ENCODE measurements at regions not wholly inside any gene's neighbourhood (a gene's known extent, or its start where the extent isn't known, plus 50 kb on each side); places are given as distances from the start of the nearest gene placed in this dataset.

GRCh38 chr2:217047631-217048030 is 187.8 kb upstream of the TNP1 start:
- Mint-ChIP-seq H3K4me3 (no peak overlapping the region), H3K4me1 (peaks cover 52% of the 10 kb centered on the region), H3K27me3 (ENCODE audit: low read depth, poor library complexity) (peaks cover 1% of the 10 kb centered on the region), H3K36me3 (ENCODE audit: low read depth) (no peaks in the 10 kb centered on the region), H3K27ac (no peak overlapping the region), H3K9me3 (no peaks in the 10 kb centered on the region)
- TF ChIP-seq, protein P1, sequence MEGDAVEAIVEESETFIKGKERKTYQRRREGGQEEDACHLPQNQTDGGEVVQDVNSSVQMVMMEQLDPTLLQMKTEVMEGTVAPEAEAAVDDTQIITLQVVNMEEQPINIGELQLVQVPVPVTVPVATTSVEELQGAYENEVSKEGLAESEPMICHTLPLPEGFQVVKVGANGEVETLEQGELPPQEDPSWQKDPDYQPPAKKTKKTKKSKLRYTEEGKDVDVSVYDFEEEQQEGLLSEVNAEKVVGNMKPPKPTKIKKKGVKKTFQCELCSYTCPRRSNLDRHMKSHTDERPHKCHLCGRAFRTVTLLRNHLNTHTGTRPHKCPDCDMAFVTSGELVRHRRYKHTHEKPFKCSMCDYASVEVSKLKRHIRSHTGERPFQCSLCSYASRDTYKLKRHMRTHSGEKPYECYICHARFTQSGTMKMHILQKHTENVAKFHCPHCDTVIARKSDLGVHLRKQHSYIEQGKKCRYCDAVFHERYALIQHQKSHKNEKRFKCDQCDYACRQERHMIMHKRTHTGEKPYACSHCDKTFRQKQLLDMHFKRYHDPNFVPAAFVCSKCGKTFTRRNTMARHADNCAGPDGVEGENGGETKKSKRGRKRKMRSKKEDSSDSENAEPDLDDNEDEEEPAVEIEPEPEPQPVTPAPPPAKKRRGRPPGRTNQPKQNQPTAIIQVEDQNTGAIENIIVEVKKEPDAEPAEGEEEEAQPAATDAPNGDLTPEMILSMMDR (IDR thresholded peaks at IDR 0.05) = no peak
- no peak for DNase-seq

GRCh38 chr2:217047209-217047608 is 187.3 kb upstream of the TNP1 start:
- TF ChIP-seq, protein P1 (IDR thresholded peaks at IDR 0.05) = no peak
- H3K4me1 Mint-ChIP-seq = peaks cover 48% of the 10 kb centered on the region
- no peaks in the 10 kb centered on the region for H3K27me3 Mint-ChIP-seq (ENCODE audit: low read depth, poor library complexity)

GRCh38 chr2:217045700-217046475 is 186.0 kb upstream of the TNP1 start:
- Mint-ChIP-seq H3K27me3 (ENCODE audit: low read depth, poor library complexity) (no peaks in the 10 kb centered on the region), H3K4me3 (no peak overlapping the region), H3K27ac (no peak overlapping the region), H3K36me3 (ENCODE audit: low read depth) (no peaks in the 10 kb centered on the region), H3K9me3 (peaks cover 3% of the 10 kb centered on the region), H3K4me1 (peaks cover 35% of the 10 kb centered on the region)
- TF ChIP-seq, protein P1 (IDR thresholded peaks at IDR 0.05) = no peak
- no peak for DNase-seq

More at GRCh38 chr2:217047209-217047608, 187.3 kb upstream of the TNP1 start:
- H3K9me3 Mint-ChIP-seq = no peaks in the 10 kb centered on the region
- no peak overlapping the region for H3K4me3 Mint-ChIP-seq
- H3K36me3 Mint-ChIP-seq (ENCODE audit: low read depth) = no peaks in the 10 kb centered on the region
- H3K27ac Mint-ChIP-seq = no peak overlapping the region
- no peak for DNase-seq

- H3K27ac Mint-ChIP-seq = no peak overlapping the region
- peaks cover 3% of the 10 kb centered on the region for H3K9me3 Mint-ChIP-seq
- H3K36me3 Mint-ChIP-seq (ENCODE audit: low read depth) = no peaks in the 10 kb centered on the region
- H3K4me3 Mint-ChIP-seq = no peak overlapping the region
- H3K4me1 Mint-ChIP-seq = peaks cover 18% of the 10 kb centered on the region
- TF ChIP-seq, protein P1 (IDR thresholded peaks at IDR 0.05) = no peak
- peaks cover 3% of the 10 kb centered on the region for H3K27me3 Mint-ChIP-seq (ENCODE audit: low read depth, poor library complexity)
- no peak for DNase-seq
Measured at GRCh38 chr2:217040099-217040498, 180.2 kb upstream of the TNP1 start.

GRCh38 chr2:217038001-217038400 is 178.1 kb upstream of the TNP1 start:
- Mint-ChIP-seq H3K27me3 (ENCODE audit: low read depth, poor library complexity) (peaks cover 7% of the 10 kb centered on the region), H3K36me3 (ENCODE audit: low read depth) (no peaks in the 10 kb centered on the region), H3K4me3 (no peak overlapping the region), H3K27ac (no peak overlapping the region), H3K4me1 (peaks cover 23% of the 10 kb centered on the region), H3K9me3 (peaks cover 3% of the 10 kb centered on the region)
- no peak for DNase-seq
- TF ChIP-seq, protein P1 (IDR thresholded peaks at IDR 0.05) = no peak

DNA sequence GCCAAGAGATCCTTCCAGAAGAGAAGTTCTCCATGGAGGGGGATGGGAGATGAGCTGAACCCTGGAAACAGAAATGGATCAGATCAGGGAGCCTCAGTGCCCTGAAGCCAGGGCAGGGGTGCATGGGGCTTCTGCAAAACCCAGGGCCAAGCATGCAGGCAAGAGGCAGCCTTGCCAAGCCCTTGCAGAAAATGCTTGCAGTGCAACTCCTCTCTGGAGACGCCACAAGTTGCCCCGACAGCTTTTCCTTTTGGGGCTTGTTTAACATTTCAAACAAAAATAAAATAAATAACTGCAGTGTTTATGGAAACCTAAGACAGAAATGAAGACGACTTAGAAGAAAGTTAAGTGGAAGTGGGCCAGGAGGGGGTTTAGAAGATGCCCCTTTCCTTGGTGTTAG is 177.5 kb upstream of the TNP1 start:
- TF ChIP-seq, protein P1 (IDR thresholded peaks at IDR 0.05) = no peak
- DNase-seq = no peak
- peaks cover 7% of the 10 kb centered on the region for H3K27me3 Mint-ChIP-seq (ENCODE audit: low read depth, poor library complexity)
- H3K4me1 Mint-ChIP-seq = peaks cover 23% of the 10 kb centered on the region
- H3K4me3 Mint-ChIP-seq = no peak overlapping the region
- no peaks in the 10 kb centered on the region for H3K36me3 Mint-ChIP-seq (ENCODE audit: low read depth)
- H3K9me3 Mint-ChIP-seq = peaks cover 3% of the 10 kb centered on the region
- no peak overlapping the region for H3K27ac Mint-ChIP-seq

Measured in nephron progenitor cell (in vitro differentiated cells).